ENCODE measurements at regions not wholly inside any gene's neighbourhood (a gene's known extent, or its start where the extent isn't known, plus 50 kb on each side); places are given as distances from the start of the nearest gene placed in this dataset.

GRCh38 chr13:39985071-39985470 is 329.6 kb downstream of the COG6 start:
- H3K9me3 ChIP-seq (ENCODE audit: severe bottlenecking), result no peaks in the 10 kb centered on the region
- no peaks in the 10 kb centered on the region for H3K27me3 ChIP-seq (ENCODE audit: insufficient read depth, poor library complexity, severe bottlenecking)
- no peak for ATAC-seq (ENCODE audit: low read depth)
- no peak overlapping the region for H3K27ac ChIP-seq (ENCODE audit: poor library complexity, severe bottlenecking)
- no peak for TF ChIP-seq CTCF (IDR thresholded peaks at IDR 0.05; ENCODE audit: poor library complexity, severe bottlenecking)
- no peaks in the 10 kb centered on the region for H3K36me3 ChIP-seq (ENCODE audit: low read depth)
- H3K4me1 ChIP-seq (ENCODE audit: insufficient read depth, poor library complexity, severe bottlenecking), result no peaks in the 10 kb centered on the region
- no peak for DNase-seq (ENCODE audit: low spot score)
- H3K4me3 ChIP-seq (ENCODE audit: severe bottlenecking), result no peak overlapping the region

- Histone ChIP-seq H3K4me1 (ENCODE audit: insufficient read depth, poor library complexity, severe bottlenecking) (no peaks in the 10 kb centered on the region), H3K9me3 (ENCODE audit: severe bottlenecking) (no peaks in the 10 kb centered on the region), H3K27ac (ENCODE audit: poor library complexity, severe bottlenecking) (no peak overlapping the region), H3K27me3 (ENCODE audit: insufficient read depth, poor library complexity, severe bottlenecking) (no peaks in the 10 kb centered on the region), H3K36me3 (ENCODE audit: low read depth) (no peaks in the 10 kb centered on the region), H3K4me3 (ENCODE audit: severe bottlenecking) (no peak overlapping the region)
- DNase-seq (ENCODE audit: low spot score) (no peak), ATAC-seq (ENCODE audit: low read depth) (no peak)
- no peak for TF ChIP-seq CTCF (IDR thresholded peaks at IDR 0.05; ENCODE audit: poor library complexity, severe bottlenecking)
These were observed 332.9 kb downstream of the COG6 start for GRCh38 chr13:39988351-39988750.

GRCh38 chr13:39998166-39998565 is 342.7 kb downstream of the COG6 start:
- ATAC-seq (ENCODE audit: low read depth), result no peak
- Histone ChIP-seq H3K4me3 (ENCODE audit: severe bottlenecking) (no peak overlapping the region), H3K27ac (ENCODE audit: poor library complexity, severe bottlenecking) (no peak overlapping the region), H3K27me3 (ENCODE audit: insufficient read depth, poor library complexity, severe bottlenecking) (no peaks in the 10 kb centered on the region), H3K9me3 (ENCODE audit: severe bottlenecking) (no peaks in the 10 kb centered on the region), H3K4me1 (ENCODE audit: insufficient read depth, poor library complexity, severe bottlenecking) (no peaks in the 10 kb centered on the region), H3K36me3 (ENCODE audit: low read depth) (no peaks in the 10 kb centered on the region)
- TF ChIP-seq CTCF (IDR thresholded peaks at IDR 0.05; ENCODE audit: poor library complexity, severe bottlenecking), result no peak
- DNase-seq (ENCODE audit: low spot score), result no peak

GRCh38 chr13:40002016-40002415 is 346.6 kb downstream of the COG6 start:
- Histone ChIP-seq H3K9me3 (ENCODE audit: severe bottlenecking) (no peaks in the 10 kb centered on the region), H3K27ac (ENCODE audit: poor library complexity, severe bottlenecking) (no peak overlapping the region), H3K4me3 (ENCODE audit: severe bottlenecking) (no peak overlapping the region), H3K27me3 (ENCODE audit: insufficient read depth, poor library complexity, severe bottlenecking) (no peaks in the 10 kb centered on the region), H3K36me3 (ENCODE audit: low read depth) (no peaks in the 10 kb centered on the region), H3K4me1 (ENCODE audit: insufficient read depth, poor library complexity, severe bottlenecking) (no peaks in the 10 kb centered on the region)
- DNase-seq (ENCODE audit: low spot score) (no peak), ATAC-seq (ENCODE audit: low read depth) (no peak)
- TF ChIP-seq CTCF (IDR thresholded peaks at IDR 0.05; ENCODE audit: poor library complexity, severe bottlenecking), result no peak

- no peak overlapping the region for H3K4me3 ChIP-seq (ENCODE audit: severe bottlenecking)
- H3K9me3 ChIP-seq (ENCODE audit: severe bottlenecking), result no peaks in the 10 kb centered on the region
- ATAC-seq (ENCODE audit: low read depth) (no peak), DNase-seq (ENCODE audit: low spot score) (no peak)
- TF ChIP-seq CTCF (IDR thresholded peaks at IDR 0.05; ENCODE audit: poor library complexity, severe bottlenecking), result no peak
- no peaks in the 10 kb centered on the region for H3K27me3 ChIP-seq (ENCODE audit: insufficient read depth, poor library complexity, severe bottlenecking)
- no peaks in the 10 kb centered on the region for H3K4me1 ChIP-seq (ENCODE audit: insufficient read depth, poor library complexity, severe bottlenecking)
- no peak overlapping the region for H3K27ac ChIP-seq (ENCODE audit: poor library complexity, severe bottlenecking)
- no peaks in the 10 kb centered on the region for H3K36me3 ChIP-seq (ENCODE audit: low read depth)
These were observed 358.1 kb downstream of the COG6 start for GRCh38 chr13:40013554-40013953.

Measured in RWPE2 (cell line).